ENCODE measurements at regions not wholly inside any gene's neighbourhood (a gene's known extent, or its start where the extent isn't known, plus 50 kb on each side); places are given as distances from the start of the nearest gene placed in this dataset.

- TF ChIP-seq CTCF (conservative IDR thresholded peaks at IDR 0.05; ENCODE audit: low read depth, low read length): no peak
- TF ChIP-seq POLR2A (IDR thresholded peaks at IDR 0.05; ENCODE audit: low read depth, low read length): no peak
- TF ChIP-seq FOS (IDR thresholded peaks at IDR 0.05; ENCODE audit: low read depth, low read length): peak; percentile 90
Observed at GRCh38 chr5:17343675-17344074, 126.2 kb downstream of the BASP1 start.

Measured in IMR-90 (cell line).